H1 (cell line): ENCODE measurements at regions not wholly inside any gene's neighbourhood (a gene's known extent, or its start where the extent isn't known, plus 50 kb on each side); places are given as distances from the start of the nearest gene placed in this dataset.

Experiments used
- CTCF ChIA-PET: fragments of 300-600 bp; sonication (Branson Sonifier 250); formaldehyde crosslinking; loops from one replicate; lab custom pipeline; 2021; ENCODE audit not compliant: partially characterized antibody; lab: Charles Lee
- POLR2A ChIA-PET: fragments of 300-600 bp; sonication (Branson Sonifier 250); formaldehyde crosslinking; loops from one replicate; lab custom pipeline; 2021; ENCODE audit warnings: inconsistent platforms; ENCODE audit not compliant: partially characterized antibody; lab: Charles Lee
- DNase-seq, 2 experiments: peaks; one replicate each; pipeline versions ENCODE4 v3.0.0 to v3.0.0-alpha.2; 2010 to 2022; ENCODE audit warnings: low spot score in 2 of 2, low read depth in 1 of 2, mixed read lengths in 1 of 2
- FAIRE-seq: peaks from 2 replicates; lab custom pipeline; 2011; peaks lifted over from hg19 to GRCh38; lab: Jason Lieb, UNC
- H2AFZ ChIP-seq: 2 replicates; pipeline ENCODE4 v1.8.1; 2012; ENCODE audit warnings: low read length, inconsistent platforms
- H2AK5ac ChIP-seq: 2 replicates; pipeline ENCODE4 v1.6.1; 2013; ENCODE audit warnings: low read depth, low read length
- H2BK120ac ChIP-seq: replicated peaks from 2 replicates; pipeline ENCODE3; 2013; ENCODE audit warnings: low read depth, low read length, inconsistent platforms
- H2BK12ac ChIP-seq: 2 replicates; pipeline ENCODE4 v1.6.1; 2013; ENCODE audit warnings: low read depth, low read length
- H2BK15ac ChIP-seq: 2 replicates; pipeline ENCODE4 v1.6.1; 2013; ENCODE audit warnings: low read length
- H2BK20ac ChIP-seq: 2 replicates; pipeline ENCODE4 v1.6.1; 2013; ENCODE audit warnings: low read length
- H2BK5ac ChIP-seq: 2 replicates; pipeline ENCODE4 v1.6.1; 2013; ENCODE audit warnings: low read depth, low read length
- H3K14ac ChIP-seq: 2 replicates; pipeline ENCODE4 v1.6.1; 2013; ENCODE audit warnings: inconsistent platforms; ENCODE audit not compliant: insufficient read length
- H3K18ac ChIP-seq: 2 replicates; pipeline ENCODE4 v1.6.1; 2013; ENCODE audit warnings: low read length; ENCODE audit errors: extremely low read depth
- H3K23ac ChIP-seq: 2 replicates; pipeline ENCODE4 v1.6.1; 2013; ENCODE audit warnings: inconsistent platforms; ENCODE audit not compliant: insufficient read length
- H3K23me2 ChIP-seq: 2 replicates; pipeline ENCODE4 v1.6.1; 2013; ENCODE audit warnings: low read depth, low read length
- H3K27ac ChIP-seq: 2 replicates; pipeline ENCODE4 v1.6.1; 2011; ENCODE audit warnings: low read depth, low read length, inconsistent platforms
- H3K27me3 ChIP-seq, 4 experiments: replicated peaks in 1 of 4; 1 replicate in 1 of 4; 2 replicates in 3 of 4; pipeline versions ENCODE4 v1.6.1 to v1.8.1; 2011 to 2013; ENCODE audit warnings: low read length in 3 of 4, mild to moderate bottlenecking in 3 of 4, inconsistent platforms in 2 of 4, mixed read lengths in 2 of 4, moderate library complexity in 1 of 4; ENCODE audit not compliant: control insufficient read depth in 3 of 4, insufficient read depth in 3 of 4; ENCODE audit errors: extremely low read depth in 1 of 4
- H3K36me3 ChIP-seq, 4 experiments: 2 replicates each; pipeline versions ENCODE4 v1.6.1 to v1.8.1; 2011 to 2013; ENCODE audit warnings: mild to moderate bottlenecking in 4 of 4, low read length in 3 of 4, moderate library complexity in 2 of 4, control low read depth in 1 of 4, inconsistent platforms in 1 of 4; ENCODE audit not compliant: insufficient read depth in 4 of 4, control insufficient read depth in 2 of 4
- H3K4ac ChIP-seq: replicated peaks from 2 replicates; pipeline ENCODE3; 2013; ENCODE audit warnings: low read length, low read depth, mixed read lengths, inconsistent platforms; ENCODE audit not compliant: insufficient read length
- H3K4me1 ChIP-seq, 4 experiments: replicated peaks in 1 of 4; 1 replicate in 1 of 4; 2 replicates in 3 of 4; pipeline versions ENCODE4 v1.6.1 to v1.8.1; 2011 to 2013; ENCODE audit warnings: low read length in 3 of 4, inconsistent platforms in 2 of 4, mixed read lengths in 1 of 4; ENCODE audit not compliant: insufficient read depth in 4 of 4, control insufficient read depth in 3 of 4
- H3K4me2 ChIP-seq, 2 experiments: 2 replicates each; pipeline versions ENCODE4 v1.6.1 to v1.8.1; 2011 to 2013; ENCODE audit warnings: low read depth in 2 of 2, low read length in 2 of 2, control low read depth in 1 of 2, inconsistent platforms in 1 of 2, mild to moderate bottlenecking in 1 of 2; ENCODE audit not compliant: insufficient read depth in 1 of 2
- H3K4me3 ChIP-seq, 4 experiments: fragments of 200-600, 300-600 bp in 1 of 4; sonication (generic), shearing (Covaris generic), sonication (Bioruptor Twin) in 1 of 4; 2 replicates each; pipeline versions ENCODE4 v1.5.1 to v1.8.1; 2011 to 2016; ENCODE audit warnings: low read length in 4 of 4, low read depth in 3 of 4, control low read depth in 2 of 4, inconsistent platforms in 2 of 4, mild to moderate bottlenecking in 2 of 4, mixed read lengths in 1 of 4, moderate library complexity in 1 of 4; ENCODE audit not compliant: insufficient read depth in 2 of 4; ENCODE audit errors: extremely low read depth in 1 of 4
- H3K56ac ChIP-seq: replicated peaks from 2 replicates; pipeline ENCODE3; 2013; ENCODE audit warnings: low read depth, mild to moderate bottlenecking, mixed read lengths, low read length, inconsistent platforms; ENCODE audit not compliant: insufficient read length
- H3K79me1 ChIP-seq: 2 replicates; pipeline ENCODE4 v1.6.1; 2013; ENCODE audit warnings: low read depth, low read length, control low read depth
- H3K79me2 ChIP-seq, 2 experiments: 2 replicates each; pipeline versions ENCODE4 v1.6.1 to v1.8.1; 2012 to 2013; ENCODE audit warnings: low read length in 2 of 2, mild to moderate bottlenecking in 2 of 2, inconsistent platforms in 1 of 2; ENCODE audit not compliant: insufficient read depth in 2 of 2, control insufficient read depth in 1 of 2
- H3K9ac ChIP-seq, 4 experiments: replicated peaks in 1 of 4; 1 replicate in 1 of 4; 2 replicates in 3 of 4; pipeline versions ENCODE4 v1.6.1 to v1.8.1; 2011 to 2013; ENCODE audit warnings: low read depth in 3 of 4, low read length in 3 of 4, control low read depth in 2 of 4, mild to moderate bottlenecking in 2 of 4, moderate library complexity in 2 of 4, inconsistent platforms in 1 of 4; ENCODE audit errors: extremely low read depth in 1 of 4
- H3K9me3 ChIP-seq, 2 experiments: 2 replicates each; pipeline versions ENCODE4 v1.6.1 to v1.8.1; 2012 to 2013; ENCODE audit warnings: mild to moderate bottlenecking in 2 of 2, moderate library complexity in 2 of 2, control low read depth in 1 of 2, inconsistent platforms in 1 of 2, low read depth in 1 of 2, low read length in 1 of 2, mixed read lengths in 1 of 2; ENCODE audit not compliant: insufficient read depth in 2 of 2
- H4K20me1 ChIP-seq, 2 experiments: replicated peaks in 1 of 2; 2 replicates each; pipeline versions ENCODE3 to v1.8.1; 2011 to 2013; ENCODE audit warnings: inconsistent platforms in 2 of 2, low read length in 2 of 2, mild to moderate bottlenecking in 1 of 2; ENCODE audit not compliant: insufficient read depth in 2 of 2, control insufficient read depth in 1 of 2
- H4K5ac ChIP-seq: 2 replicates; pipeline ENCODE4 v1.6.1; 2013; ENCODE audit warnings: low read length, low read depth, mixed read lengths, inconsistent platforms; ENCODE audit not compliant: insufficient read length
- H4K8ac ChIP-seq: 2 replicates; pipeline ENCODE4 v1.8.0; 2013; ENCODE audit warnings: mild to moderate bottlenecking, moderate library complexity, low read length, inconsistent platforms; ENCODE audit not compliant: insufficient read depth; ENCODE audit errors: extremely low read depth
- H4K91ac ChIP-seq: replicated peaks from 2 replicates; pipeline ENCODE3; 2013; ENCODE audit warnings: low read length, mixed read lengths, inconsistent platforms; ENCODE audit not compliant: insufficient read length
- CBX5 ChIP-seq: fragments of 300-800, 300-1000 bp; sonication (generic); IDR thresholded peaks from 2 replicates; pipeline ENCODE4 v1.7.1; 2016; ENCODE audit warnings: antibody characterized with exemption, low read length, low read depth
- CHD1 ChIP-seq: IDR thresholded peaks from 2 replicates; pipeline ENCODE4 v1.6.1; 2012; ENCODE audit warnings: low read depth, low read length, improper control_type of control experiment
- EZH2 ChIP-seq: fragments of 200-600 bp; sonication (generic); IDR thresholded peaks from 2 replicates; pipeline ENCODE4 v1.7.1; 2012; ENCODE audit warnings: low read depth, mild to moderate bottlenecking, moderate library complexity, low read length, inconsistent platforms; ENCODE audit not compliant: severe bottlenecking
- HDAC2 ChIP-seq, 2 experiments: fragments of 300-600 bp in 1 of 2; sonication (generic) in 1 of 2; IDR thresholded peaks; 2 replicates each; pipeline ENCODE4 v1.6.1; 2011 to 2012; ENCODE audit warnings: low read depth in 2 of 2, low read length in 2 of 2, mild to moderate bottlenecking in 2 of 2, moderate library complexity in 2 of 2, borderline replicate concordance in 1 of 2, inconsistent platforms in 1 of 2
- MAFK ChIP-seq: IDR thresholded peaks from 2 replicates; pipeline ENCODE4 v1.6.1; 2012; ENCODE audit warnings: low read depth, mild to moderate bottlenecking, improper control_type of control experiment, low read length
- NANOG ChIP-seq: IDR thresholded peaks from 2 replicates; pipeline ENCODE4 v1.6.1; 2011; ENCODE audit warnings: low read length, low read depth, mild to moderate bottlenecking, inconsistent platforms; ENCODE audit not compliant: insufficient read depth, poor library complexity, severe bottlenecking
- NRF1 ChIP-seq: IDR thresholded peaks from 2 replicates; pipeline ENCODE4 v1.6.1; 2011; ENCODE audit warnings: mild to moderate bottlenecking, low read depth, low read length, improper control_type of control experiment
- RXRA ChIP-seq: IDR thresholded peaks from 2 replicates; pipeline ENCODE4 v1.6.1; 2011; ENCODE audit warnings: low read depth, mild to moderate bottlenecking, low read length, moderate library complexity; ENCODE audit not compliant: insufficient read depth
- SP2 ChIP-seq: IDR thresholded peaks from 2 replicates; pipeline ENCODE4 v1.6.1; 2012; ENCODE audit warnings: mild to moderate bottlenecking, low read length, inconsistent platforms
- TBP ChIP-seq: IDR thresholded peaks from 2 replicates; pipeline ENCODE4 v1.6.1; 2011; ENCODE audit warnings: low read depth, low read length, improper control_type of control experiment
- TCF12 ChIP-seq: IDR thresholded peaks from 2 replicates; pipeline ENCODE4 v1.6.1; 2011; ENCODE audit warnings: low read depth, mild to moderate bottlenecking, low read length
- TEAD4 ChIP-seq: IDR thresholded peaks from 2 replicates; pipeline ENCODE4 v1.6.1; 2012; ENCODE audit warnings: low read depth, low read length, inconsistent platforms, mixed read lengths
- WGBS, 2 experiments: shearing (Covaris generic) in 1 of 2; methylation state at CpG; one replicate each; pipeline versions ENCODE4 v1.1.6 to v1.1.7; 2013 to 2015; ENCODE audit warnings: low lambda C conversion rate in 2 of 2, mixed read lengths in 2 of 2, inconsistent platforms in 1 of 2, low coverage in 1 of 2, missing lambda C conversion rate in 1 of 2; ENCODE audit not compliant: insufficient replicate concordance in 2 of 2, insufficient coverage in 1 of 2, insufficient read length in 1 of 2; ENCODE audit errors: extremely low coverage in 1 of 2, missing lambda C conversion rate in 1 of 2; 5-methylcytosine and 5-hydroxymethylcytosine counted together
- TF ChIP-seq, protein P1 (sequence below): IDR thresholded peaks from 2 replicates; pipeline ENCODE4 v1.6.1; 2011; ENCODE audit warnings: low read depth, mild to moderate bottlenecking, low read length; ENCODE audit not compliant: insufficient read depth

DNA sequence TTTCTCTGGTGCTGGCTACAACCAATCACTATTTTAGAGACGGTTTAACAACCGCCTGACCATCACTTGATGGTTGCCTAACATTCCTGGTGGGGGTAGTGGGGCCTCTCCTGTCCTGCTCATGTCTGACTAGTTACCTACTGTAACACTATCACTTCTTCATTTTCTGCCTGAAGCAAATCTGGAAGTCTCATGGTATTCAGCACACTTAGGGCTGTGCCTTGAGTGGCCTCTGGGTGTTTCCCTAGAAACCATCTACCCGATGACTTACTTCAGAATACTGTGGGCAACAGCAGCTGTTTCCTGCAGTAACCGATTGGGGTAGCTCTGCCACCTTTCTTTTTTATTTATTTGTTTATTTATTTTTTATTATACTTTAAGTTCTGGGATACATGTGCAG is 880.1 kb upstream of the INTU start:
- H4K91ac ChIP-seq = no peak overlapping the region
- no peak overlapping the region for H3K4me3 ChIP-seq
- no peak overlapping the region for H3K27ac ChIP-seq
- H4K20me1 ChIP-seq = no peaks in the 10 kb centered on the region
- no peak overlapping the region for H3K18ac ChIP-seq
- H3K23ac ChIP-seq = no peak overlapping the region
- no peak overlapping the region for H2BK5ac ChIP-seq
- no peak overlapping the region for H3K14ac ChIP-seq
- no peaks in the 10 kb centered on the region for H3K4me1 ChIP-seq
- H3K79me2 ChIP-seq = no peaks in the 10 kb centered on the region
- H2AK5ac ChIP-seq = no peak overlapping the region
- no peaks in the 10 kb centered on the region for H3K27me3 ChIP-seq
- no peak overlapping the region for H4K8ac ChIP-seq
- no peaks in the 10 kb centered on the region for H3K9me3 ChIP-seq
- no peaks in the 10 kb centered on the region for H3K79me1 ChIP-seq
- TF ChIP-seq TBP = no peak
- TF ChIP-seq HDAC2 (IDR thresholded peaks at IDR 0.05; ENCODE audit: borderline replicate concordance in 1 of 2, low read depth in 2 of 2, low read length in 2 of 2) = no peak
- no peak for TF ChIP-seq RXRA
- no peak for TF ChIP-seq NANOG
- TF ChIP-seq MAFK = no peak
- TF ChIP-seq, protein P1, sequence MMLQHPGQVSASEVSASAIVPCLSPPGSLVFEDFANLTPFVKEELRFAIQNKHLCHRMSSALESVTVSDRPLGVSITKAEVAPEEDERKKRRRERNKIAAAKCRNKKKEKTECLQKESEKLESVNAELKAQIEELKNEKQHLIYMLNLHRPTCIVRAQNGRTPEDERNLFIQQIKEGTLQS = no peak
- TF ChIP-seq SP2 = no peak
- TF ChIP-seq TEAD4 = no peak
- TF ChIP-seq CBX5 = no peak
- no peak for TF ChIP-seq NRF1
- no peak for TF ChIP-seq TCF12
- TF ChIP-seq CHD1 = no peak
- TF ChIP-seq EZH2 = no peak
- TF ChIP-seq, all 59 proteins: peak for 0
- FAIRE-seq (no peak), DNase-seq (no peak)
- POLR2A ChIA-PET = no interaction called here
- Histone ChIP-seq H2BK15ac (no peak overlapping the region), H3K23me2 (no peaks in the 10 kb centered on the region), H3K36me3 (no peaks in the 10 kb centered on the region), H2BK20ac (no peak overlapping the region), H3K56ac (no peak overlapping the region), H3K4me2 (no peak overlapping the region), H2AFZ (no peak overlapping the region), H3K4ac (no peak overlapping the region), H2BK12ac (no peak overlapping the region), H2BK120ac (no peak overlapping the region), H4K5ac (no peak overlapping the region), H3K9ac (no peak overlapping the region)
- WGBS, 2 experiments = 83% methylated on average over 4 of the region's 4 CpGs; no CpG with 5 or more reads in 1 of the 2 experiments
- CTCF ChIA-PET = interaction anchor here (1.1 kb wide), 1 partner anchor 224 kb away, joined by 3 read pairs; no protein-coding TSS in a partner anchor
